ENCODE measurements at regions not wholly inside any gene's neighbourhood (a gene's known extent, or its start where the extent isn't known, plus 50 kb on each side); places are given as distances from the start of the nearest gene placed in this dataset.
"Not testable (repeated sequence)": the region's sequence is repeated elsewhere in the genome, so short reads cannot be mapped to it uniquely, and the experiment has no call there.

DNA sequence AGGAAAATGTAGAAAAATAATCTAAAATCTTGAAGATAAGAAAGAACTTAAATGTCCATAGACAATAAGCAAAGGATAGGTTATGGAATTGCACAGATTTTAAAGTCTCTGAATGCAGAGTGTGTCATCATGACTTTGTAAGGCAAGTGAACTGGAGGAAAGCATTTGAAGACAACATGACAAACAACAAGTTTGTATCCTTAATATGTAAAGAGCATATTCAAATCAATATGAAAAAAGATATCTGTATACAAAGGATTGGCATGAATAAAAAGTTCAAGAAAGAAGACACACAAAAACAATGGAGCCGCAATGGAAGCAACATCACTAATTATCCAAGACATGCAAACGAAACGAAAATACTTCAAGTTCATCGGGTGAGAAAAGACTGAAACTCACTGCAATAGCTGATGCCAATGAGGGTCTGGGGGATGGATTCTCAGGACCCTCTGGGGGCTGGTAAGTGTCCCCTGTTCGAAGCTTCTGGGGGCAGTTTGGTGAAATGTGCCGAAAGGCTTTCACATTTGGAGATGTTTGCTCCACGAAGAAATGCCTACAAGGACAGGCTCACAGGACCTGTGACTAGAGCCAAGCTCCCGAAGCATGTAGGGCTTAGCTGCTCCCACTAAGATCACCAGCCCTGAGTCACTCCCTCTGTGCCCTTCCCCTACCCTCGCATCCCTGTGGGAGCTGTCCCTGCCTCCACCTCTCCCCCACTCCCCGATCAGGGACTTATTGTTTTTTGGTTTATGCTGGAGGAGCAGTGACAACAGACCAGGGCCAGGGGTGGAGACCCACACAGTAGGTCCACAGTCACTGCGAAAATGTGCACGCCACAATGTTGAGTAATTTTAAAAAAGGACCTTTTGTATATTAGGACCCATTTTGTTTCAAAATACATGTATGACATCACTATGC is 345.7 kb upstream of the SFSWAP start:
- no peak for DNase-seq (ENCODE audit: extremely low spot score, insufficient read length, low read depth)
- no peak for FAIRE-seq

DNA sequence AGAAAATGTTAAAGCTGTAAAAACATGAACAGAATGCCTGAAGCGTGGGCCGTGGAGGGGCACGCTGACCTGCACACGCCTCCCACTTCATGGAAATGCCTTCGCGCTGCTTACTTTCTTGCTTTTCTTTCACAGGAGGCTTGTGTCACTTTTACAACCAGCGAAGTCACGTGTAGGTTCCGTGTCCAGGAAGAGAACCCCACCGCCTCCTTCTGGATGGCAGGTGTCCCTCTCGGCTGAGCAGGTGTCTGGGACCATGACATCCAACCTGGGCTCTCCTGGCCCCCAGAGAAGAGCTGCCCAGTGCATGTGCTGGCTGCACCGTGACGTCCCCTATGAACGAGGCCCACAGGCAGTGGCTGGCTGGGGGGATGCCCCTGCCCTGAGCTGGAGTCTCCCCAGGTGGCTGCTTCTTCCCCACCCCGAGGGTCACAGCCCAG is 345.0 kb upstream of the SFSWAP start:
- FAIRE-seq (no peak), DNase-seq (ENCODE audit: extremely low spot score, insufficient read length, low read depth) (no peak)

DNA sequence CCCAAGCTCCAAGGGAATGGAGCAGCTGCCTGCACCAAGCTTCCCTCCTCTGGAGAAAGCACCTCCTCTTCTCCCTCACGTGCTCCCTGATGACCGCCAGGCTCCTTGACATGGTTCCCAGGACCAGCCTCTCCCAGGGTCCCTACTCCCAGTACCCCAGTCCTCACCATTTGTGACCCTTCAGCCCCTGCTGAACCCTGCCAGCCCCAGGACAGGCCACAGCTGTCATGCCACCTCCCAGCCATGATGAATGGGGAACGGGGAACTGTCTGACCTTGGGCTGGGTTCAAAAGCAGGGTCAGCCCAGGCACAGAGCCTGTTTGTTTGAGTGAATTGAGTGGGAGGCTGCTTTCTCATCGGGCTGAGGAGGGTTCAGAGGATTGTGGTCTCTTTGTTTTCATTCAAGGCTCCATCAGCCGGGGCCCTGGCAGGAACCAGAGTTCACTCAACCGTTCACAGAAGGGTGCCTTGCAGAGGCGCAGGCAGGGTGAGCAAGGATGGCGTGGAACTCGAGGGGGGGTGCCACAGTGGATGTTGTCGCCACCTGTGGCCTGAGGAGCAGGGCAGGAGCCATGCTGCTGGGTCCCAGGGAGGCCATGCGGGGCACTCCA is 344.5 kb upstream of the SFSWAP start:
- FAIRE-seq (no peak), DNase-seq (ENCODE audit: extremely low spot score, insufficient read length, low read depth) (no peak)

- not testable (repeated sequence) for FAIRE-seq; DNase-seq (ENCODE audit: extremely low spot score, insufficient read length, low read depth)
Measured at GRCh38 chr12:131367067-131367982, 343.6 kb upstream of the SFSWAP start.

- FAIRE-seq, result no peak
- DNase-seq (ENCODE audit: extremely low spot score, insufficient read length, low read depth), result no peak
Measured at GRCh38 chr12:131367983-131368667, 342.8 kb upstream of the SFSWAP start.

GRCh38 chr12:131368668-131369071 is 342.2 kb upstream of the SFSWAP start:
- FAIRE-seq, result no peak
- no peak for DNase-seq (ENCODE audit: extremely low spot score, insufficient read length, low read depth)

DNA sequence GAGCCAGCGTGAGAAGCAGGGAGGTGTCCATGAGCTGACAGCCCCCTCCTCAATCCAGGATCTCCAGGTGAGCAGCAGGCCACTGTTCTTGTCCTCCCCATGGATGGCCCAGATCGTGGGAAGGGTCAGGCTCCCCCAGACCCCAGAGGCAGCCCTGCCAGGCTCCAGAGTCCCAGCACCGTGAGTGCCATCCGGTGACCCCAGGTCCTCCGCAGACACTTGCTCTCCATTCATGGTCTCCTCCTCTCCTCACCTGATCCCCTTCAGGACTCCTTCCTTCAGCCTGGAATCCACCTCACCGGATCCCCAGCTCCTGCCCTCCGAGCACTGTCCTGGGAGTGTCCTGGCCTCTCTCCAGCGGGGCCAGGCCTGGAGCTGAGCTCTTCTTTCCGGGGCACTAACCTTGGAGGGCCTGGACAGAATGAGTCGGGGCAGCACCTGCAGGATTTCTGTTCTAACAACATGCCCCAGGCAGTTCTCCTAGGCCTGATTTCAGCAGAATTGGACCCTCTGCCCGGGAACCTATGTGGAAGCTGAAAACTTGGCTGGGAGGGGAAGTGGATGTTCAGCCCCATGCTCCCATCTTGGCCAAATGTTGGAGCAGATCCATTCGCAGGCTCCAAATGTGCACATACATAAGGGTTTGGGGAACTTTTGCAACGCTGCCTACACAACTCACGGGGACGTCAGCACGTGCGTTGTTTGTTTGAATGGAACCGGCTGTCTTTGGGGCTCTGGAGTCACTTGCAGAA is 341.6 kb upstream of the SFSWAP start:
- no peak for FAIRE-seq
- DNase-seq (ENCODE audit: extremely low spot score, insufficient read length, low read depth), result no peak

DNA sequence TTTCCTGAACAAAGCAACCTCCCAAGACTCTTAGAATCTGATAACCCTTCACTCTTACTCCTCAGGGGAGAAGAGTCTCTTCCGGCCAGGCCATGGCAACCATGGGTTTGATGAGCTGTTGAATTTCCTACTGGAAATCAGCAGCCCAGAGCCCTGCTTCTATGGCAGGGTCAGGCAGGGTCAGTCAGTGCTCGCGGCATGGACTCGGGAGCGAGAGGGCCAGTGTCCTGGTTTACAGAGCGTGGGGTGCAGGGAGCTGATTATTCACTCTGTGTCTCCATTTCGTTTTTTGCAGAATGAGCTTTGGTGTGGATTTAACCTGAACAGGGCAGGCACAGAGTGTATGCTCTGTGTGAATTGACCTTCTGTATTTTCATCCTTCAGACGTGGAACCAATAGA is 340.6 kb upstream of the SFSWAP start:
- FAIRE-seq, result no peak

DNA sequence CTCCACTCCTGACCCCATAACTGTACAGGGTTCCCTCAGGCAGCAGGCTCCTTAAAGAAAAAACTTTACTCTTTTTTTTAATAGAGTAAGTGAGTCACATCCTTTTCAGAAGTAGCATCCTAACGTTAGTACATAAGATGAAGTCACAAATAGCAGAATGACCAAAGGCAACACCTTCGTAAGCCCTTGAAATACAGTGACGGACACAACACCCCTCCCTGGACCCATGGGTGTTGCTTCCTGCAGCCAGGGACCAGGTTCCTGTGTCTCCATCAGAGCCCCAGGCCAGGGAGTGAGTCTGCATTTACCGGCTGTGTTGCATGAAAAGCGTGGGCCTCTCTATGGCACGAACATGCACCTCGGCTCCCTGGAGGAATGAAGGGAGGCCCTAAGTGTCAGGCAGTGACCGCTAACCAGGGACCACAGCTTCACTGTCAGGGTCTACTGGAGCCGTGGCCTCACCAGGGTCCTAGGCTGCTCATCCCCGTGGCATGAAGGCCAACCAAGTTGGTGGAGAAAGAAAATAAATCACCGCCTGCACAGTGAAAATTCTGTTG is 340.0 kb upstream of the SFSWAP start:
- DNase-seq (ENCODE audit: extremely low spot score, insufficient read length, low read depth) (no peak), FAIRE-seq (no peak)

More for the DNA sequence above, 340.6 kb upstream of the SFSWAP start:
- no peak for DNase-seq (ENCODE audit: extremely low spot score, insufficient read length, low read depth)

DNA sequence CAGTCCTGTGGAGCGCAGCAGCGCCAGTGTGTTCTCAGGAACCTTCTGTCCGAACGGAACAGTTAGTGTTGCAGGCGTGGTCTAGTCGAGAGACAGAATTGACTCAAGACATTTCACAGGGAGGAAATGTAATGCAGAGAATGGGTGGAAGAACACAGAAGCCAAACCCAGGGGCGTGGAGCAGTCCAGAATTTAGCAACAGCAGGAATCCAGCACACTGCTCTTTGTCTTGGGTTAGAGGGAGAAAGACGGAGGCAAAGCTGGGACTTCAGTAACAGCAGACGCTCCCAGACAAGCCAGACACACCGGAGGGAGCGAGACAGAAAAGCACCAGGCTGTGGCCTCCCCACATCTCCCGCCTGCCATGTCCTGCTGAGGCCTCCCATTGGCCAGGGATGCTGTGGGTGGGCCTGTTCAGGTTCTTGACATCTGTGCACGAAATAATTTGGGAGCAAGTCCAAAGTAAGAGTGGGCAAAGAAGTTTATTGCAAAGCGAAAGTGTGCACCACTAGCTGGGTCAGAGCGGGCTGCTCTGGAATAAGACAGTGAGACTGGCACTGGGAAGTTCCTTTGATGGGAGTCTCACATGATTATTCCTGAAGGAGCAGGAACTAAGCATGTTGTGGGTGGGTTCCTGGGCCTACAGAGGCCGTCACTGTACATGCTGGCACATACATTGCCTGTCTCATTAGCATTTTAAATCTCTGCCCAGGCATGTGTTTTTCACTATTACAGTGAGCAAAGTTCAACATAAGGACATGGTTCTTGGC is 339.3 kb upstream of the SFSWAP start:
- FAIRE-seq, result no peak
- DNase-seq (ENCODE audit: extremely low spot score, insufficient read length, low read depth), result no peak

DNA sequence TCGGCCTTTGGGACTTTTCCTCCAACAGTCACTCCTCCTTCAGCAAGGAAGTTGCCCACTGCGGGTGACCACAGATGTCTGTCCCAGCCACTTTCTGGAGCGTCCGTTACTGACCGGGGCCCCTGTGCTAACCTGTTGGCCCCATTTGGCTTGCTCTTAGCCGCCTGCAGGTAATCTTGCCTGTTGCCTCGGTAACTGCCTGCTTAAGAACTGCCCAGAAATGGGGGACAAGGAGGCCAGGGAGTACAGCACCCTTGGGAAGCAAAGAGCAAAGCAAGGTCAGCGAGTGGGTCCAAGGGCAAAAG is 338.8 kb upstream of the SFSWAP start:
- no peak for DNase-seq (ENCODE audit: extremely low spot score, insufficient read length, low read depth)
- no peak for FAIRE-seq

- DNase-seq (ENCODE audit: extremely low spot score, insufficient read length, low read depth), result no peak
- no peak for FAIRE-seq
Measured at GRCh38 chr12:131372706-131373195, 338.1 kb upstream of the SFSWAP start.

- FAIRE-seq (no peak), DNase-seq (ENCODE audit: extremely low spot score, insufficient read length, low read depth) (no peak)
Measured at GRCh38 chr12:131375261-131375971, 335.5 kb upstream of the SFSWAP start.

- DNase-seq (ENCODE audit: extremely low spot score, insufficient read length, low read depth) (no peak), FAIRE-seq (no peak)
Measured at GRCh38 chr12:131375972-131376345, 334.9 kb upstream of the SFSWAP start.

GRCh38 chr12:131378176-131378842 is 332.6 kb upstream of the SFSWAP start:
- FAIRE-seq, result no peak
- no peak for DNase-seq (ENCODE audit: extremely low spot score, insufficient read length, low read depth)

DNA sequence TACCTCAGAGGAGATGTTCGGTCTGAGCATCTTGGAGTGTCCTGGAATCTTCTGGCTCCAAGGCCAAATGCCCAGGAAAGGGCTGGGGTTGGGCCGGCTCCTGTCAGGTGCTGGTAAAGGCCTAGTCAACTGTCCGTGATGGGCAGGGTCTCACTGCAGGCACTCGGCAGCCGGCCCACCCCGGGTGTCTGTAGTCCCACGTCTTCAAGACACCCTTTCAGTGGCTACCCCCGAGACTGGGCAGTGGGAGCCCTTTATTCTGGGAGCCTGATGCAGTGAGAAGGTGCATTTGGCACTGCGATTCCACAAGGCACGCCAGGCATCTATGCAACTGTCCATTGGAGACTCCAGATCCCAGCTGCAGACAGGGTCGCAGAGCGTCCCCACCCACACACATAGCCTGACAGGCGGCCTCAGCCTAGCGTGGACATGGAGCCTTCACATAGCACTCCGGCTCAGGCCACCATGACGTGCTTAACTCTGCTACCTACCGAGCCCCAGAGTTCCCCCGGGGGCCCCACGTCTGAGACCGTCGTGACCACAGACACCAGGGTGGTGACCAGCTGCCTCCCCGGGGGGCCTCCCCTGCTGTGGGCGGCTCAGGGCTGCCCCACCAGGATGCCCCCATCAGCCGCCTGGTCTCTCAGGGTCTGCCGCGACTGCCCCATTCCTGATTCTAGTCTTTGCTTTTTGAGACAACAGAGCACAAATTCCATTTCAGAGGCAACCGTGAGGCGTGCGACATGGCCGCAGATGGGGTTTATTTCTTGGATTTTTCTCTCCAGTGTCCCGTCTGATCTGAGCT is 331.8 kb upstream of the SFSWAP start:
- DNase-seq (ENCODE audit: extremely low spot score, insufficient read length, low read depth) (no peak), FAIRE-seq (no peak)

All from GM18507 (cell line).